Ascending aorta (tissue), 2 donors: ENCODE measurements at regions not wholly inside any gene's neighbourhood (a gene's known extent, or its start where the extent isn't known, plus 50 kb on each side); places are given as distances from the start of the nearest gene placed in this dataset.

ENCODE experiments used
- DNase-seq, 2 donors: peaks; one replicate each; pipeline ENCODE4 v3.0.0-alpha.2; 2019; ENCODE audit warnings: low spot score in 2 of 2
- H3K27ac ChIP-seq, 2 donors: fragments of 200-600 bp; sonication (generic); one replicate each; pipeline ENCODE4 v1.5.1; 2016 to 2017; ENCODE audit warnings: mild to moderate bottlenecking in 1 of 2
- H3K27me3 ChIP-seq: fragments of 200-600 bp; sonication (generic); one replicate; pipeline ENCODE4 v1.5.1; 2017
- H3K36me3 ChIP-seq, 2 donors: fragments of 200-600 bp; sonication (generic); one replicate each; pipeline ENCODE4 v1.5.1; 2016
- H3K4me1 ChIP-seq, 2 donors: fragments of 200-600 bp; sonication (generic); one replicate each; pipeline ENCODE4 v1.5.1; 2016 to 2017; ENCODE audit warnings: mild to moderate bottlenecking in 1 of 2
- H3K4me3 ChIP-seq, 2 donors: fragments of 200-600 bp; sonication (generic); one replicate each; pipeline ENCODE4 v1.5.1; 2016 to 2017; ENCODE audit warnings: mild to moderate bottlenecking in 1 of 2
- H3K9me3 ChIP-seq, 2 donors: fragments of 200-600 bp; sonication (generic); one replicate each; pipeline ENCODE4 v1.5.1; 2016
- CTCF ChIP-seq, 3 experiments: fragments of 200-600 bp in 2 of 3; fragments of 450-650 bp in 1 of 3; sonication (generic) in 2 of 3; IDR thresholded peaks; one replicate each; pipeline ENCODE4 v1.5.1; 2016 to 2019; ENCODE audit warnings: antibody characterized with exemption in 3 of 3, mild to moderate bottlenecking in 1 of 3, moderate library complexity in 1 of 3
- intact Hi-C: fragments of 100-400 bp; cut with DNase I; formaldehyde crosslinking; loops from one replicate; pipeline ENCODE4 v1.15.1; 2023

- no peak for TF ChIP-seq CTCF (IDR thresholded peaks at IDR 0.05)
- Histone ChIP-seq H3K27me3 (no peaks in the 10 kb centered on the region), H3K9me3 (no peaks in the 10 kb centered on the region), H3K4me3 (no peak overlapping the region), H3K27ac (no peak overlapping the region), H3K36me3 (no peaks in the 10 kb centered on the region), H3K4me1 (peaks cover 0 to 4% of the 10 kb centered on the region in 2 donors)
- intact Hi-C loops, result no loop called here
- DNase-seq, result no peak
These were observed 248.7 kb upstream of the RREB1 start for GRCh38 chr6:6859105-6859504.

GRCh38 chr6:6859722-6860121 lies 248.0 kb upstream of the RREB1 start:
- intact Hi-C loops, result no loop called here
- no peaks in the 10 kb centered on the region for H3K27me3 ChIP-seq
- no peak for DNase-seq
- H3K4me1 ChIP-seq, result peaks cover 0 to 4% of the 10 kb centered on the region in 2 donors
- no peak for TF ChIP-seq CTCF (IDR thresholded peaks at IDR 0.05)
- no peak overlapping the region for H3K4me3 ChIP-seq
- no peaks in the 10 kb centered on the region for H3K36me3 ChIP-seq
- no peak overlapping the region for H3K27ac ChIP-seq
- H3K9me3 ChIP-seq, result no peaks in the 10 kb centered on the region

- Histone ChIP-seq H3K36me3 (no peaks in the 10 kb centered on the region), H3K4me1 (peaks cover 0 to 4% of the 10 kb centered on the region in 2 donors), H3K9me3 (no peaks in the 10 kb centered on the region), H3K27ac (no peak overlapping the region), H3K4me3 (no peak overlapping the region), H3K27me3 (no peaks in the 10 kb centered on the region)
- no peak for TF ChIP-seq CTCF (IDR thresholded peaks at IDR 0.05)
- no peak for DNase-seq
- intact Hi-C loops, result no loop called here
These were observed 246.9 kb upstream of the RREB1 start for GRCh38 chr6:6860863-6861262.

GRCh38 chr6:6861351-6861894 lies 246.3 kb upstream of the RREB1 start:
- no peaks in the 10 kb centered on the region for H3K36me3 ChIP-seq

GRCh38 chr6:6861995-6862394 lies 245.8 kb upstream of the RREB1 start:
- Histone ChIP-seq H3K36me3 (no peaks in the 10 kb centered on the region), H3K4me3 (no peak overlapping the region), H3K27ac (no peak overlapping the region), H3K27me3 (no peaks in the 10 kb centered on the region), H3K4me1 (no peaks in the 10 kb centered on the region), H3K9me3 (no peaks in the 10 kb centered on the region)
- DNase-seq, result no peak
- intact Hi-C loops, result no loop called here
- no peak for TF ChIP-seq CTCF (IDR thresholded peaks at IDR 0.05)

More at GRCh38 chr6:6861351-6861894, 246.3 kb upstream of the RREB1 start:
- Histone ChIP-seq H3K9me3 (no peaks in the 10 kb centered on the region), H3K27me3 (no peaks in the 10 kb centered on the region), H3K27ac (no peak overlapping the region), H3K4me1 (peaks cover 0 to 2% of the 10 kb centered on the region in 2 donors), H3K4me3 (no peak overlapping the region)
- DNase-seq, result no peak
- intact Hi-C loops, result no loop called here
- no peak for TF ChIP-seq CTCF (IDR thresholded peaks at IDR 0.05)
